ENCODE measurements at regions not wholly inside any gene's neighbourhood (a gene's known extent, or its start where the extent isn't known, plus 50 kb on each side); places are given as distances from the start of the nearest gene placed in this dataset.

- DNase-seq (ENCODE audit: low spot score): peak; percentile 71
Measured at GRCh38 chr12:98424726-98425401, 90.5 kb upstream of the TMPO start.

GRCh38 chr12:98425859-98426258 is 89.5 kb upstream of the TMPO start:
- no peak for DNase-seq (ENCODE audit: low spot score)

- no peak for DNase-seq (ENCODE audit: low spot score)
Measured at GRCh38 chr12:98431089-98431488, 84.3 kb upstream of the TMPO start.

GRCh38 chr12:98437166-98437565 is 78.2 kb upstream of the TMPO start:
- DNase-seq (ENCODE audit: low spot score): no peak

- DNase-seq (ENCODE audit: low spot score): no peak
Measured at GRCh38 chr12:98437806-98438595, 77.4 kb upstream of the TMPO start.

GRCh38 chr12:98438656-98439230 is 76.6 kb upstream of the TMPO start:
- no peak for DNase-seq (ENCODE audit: low spot score)

- no peak for DNase-seq (ENCODE audit: low spot score)
Measured at GRCh38 chr12:98439471-98439951, 75.9 kb upstream of the TMPO start.

GRCh38 chr12:98439981-98440581 is 75.3 kb upstream of the TMPO start:
- DNase-seq (ENCODE audit: low spot score): peak; percentile 89

GRCh38 chr12:98446060-98446459 is 69.3 kb upstream of the TMPO start:
- peak; percentile 58 for DNase-seq (ENCODE audit: low spot score)

- DNase-seq (ENCODE audit: low spot score): no peak
Measured at GRCh38 chr12:98446682-98447081, 68.7 kb upstream of the TMPO start.

GRCh38 chr12:98449584-98449983 is 65.8 kb upstream of the TMPO start:
- no peak for DNase-seq (ENCODE audit: low spot score)

GRCh38 chr12:98453070-98453469 is 62.3 kb upstream of the TMPO start:
- no peak for DNase-seq (ENCODE audit: low spot score)

- no peak for DNase-seq (ENCODE audit: low spot score)
Measured at GRCh38 chr12:98453492-98453891, 61.9 kb upstream of the TMPO start.

- DNase-seq (ENCODE audit: low spot score): no peak
Measured at GRCh38 chr12:98456041-98456440, 59.3 kb upstream of the TMPO start.

GRCh38 chr12:98456576-98457573 is 58.5 kb upstream of the TMPO start:
- no peak for DNase-seq (ENCODE audit: low spot score)

- no peak for DNase-seq (ENCODE audit: low spot score)
Measured at GRCh38 chr12:98464190-98464589, 51.2 kb upstream of the TMPO start.

- DNase-seq (ENCODE audit: low spot score): no peak
Measured at GRCh38 chr12:98465505-98465904, 49.9 kb upstream of the TMPO start.
